ENCODE measurements at regions not wholly inside any gene's neighbourhood (a gene's known extent, or its start where the extent isn't known, plus 50 kb on each side); places are given as distances from the start of the nearest gene placed in this dataset.

GRCh38 chr1:30192969-30193630 lies 530.3 kb downstream of the MATN1 start:
- TF ChIP-seq, protein P1, sequence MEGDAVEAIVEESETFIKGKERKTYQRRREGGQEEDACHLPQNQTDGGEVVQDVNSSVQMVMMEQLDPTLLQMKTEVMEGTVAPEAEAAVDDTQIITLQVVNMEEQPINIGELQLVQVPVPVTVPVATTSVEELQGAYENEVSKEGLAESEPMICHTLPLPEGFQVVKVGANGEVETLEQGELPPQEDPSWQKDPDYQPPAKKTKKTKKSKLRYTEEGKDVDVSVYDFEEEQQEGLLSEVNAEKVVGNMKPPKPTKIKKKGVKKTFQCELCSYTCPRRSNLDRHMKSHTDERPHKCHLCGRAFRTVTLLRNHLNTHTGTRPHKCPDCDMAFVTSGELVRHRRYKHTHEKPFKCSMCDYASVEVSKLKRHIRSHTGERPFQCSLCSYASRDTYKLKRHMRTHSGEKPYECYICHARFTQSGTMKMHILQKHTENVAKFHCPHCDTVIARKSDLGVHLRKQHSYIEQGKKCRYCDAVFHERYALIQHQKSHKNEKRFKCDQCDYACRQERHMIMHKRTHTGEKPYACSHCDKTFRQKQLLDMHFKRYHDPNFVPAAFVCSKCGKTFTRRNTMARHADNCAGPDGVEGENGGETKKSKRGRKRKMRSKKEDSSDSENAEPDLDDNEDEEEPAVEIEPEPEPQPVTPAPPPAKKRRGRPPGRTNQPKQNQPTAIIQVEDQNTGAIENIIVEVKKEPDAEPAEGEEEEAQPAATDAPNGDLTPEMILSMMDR (IDR thresholded peaks at IDR 0.05) = no peak
- TF ChIP-seq POLR2A (IDR thresholded peaks at IDR 0.05) (no peak), EP300 (IDR thresholded peaks at IDR 0.05) (no peak)

Data from ovary (tissue), 3 donors.